NOMO-1 treated with DMSO at 0.1 percent for 48 hours (cell line): ENCODE measurements at regions not wholly inside any gene's neighbourhood (a gene's known extent, or its start where the extent isn't known, plus 50 kb on each side); places are given as distances from the start of the nearest gene placed in this dataset.

Source experiments
- DNase-seq: peaks from one replicate; lab custom pipeline; 2025; ENCODE audit not compliant: unreplicated experiment; lab: John Stamatoyannopoulos, UW

DNA sequence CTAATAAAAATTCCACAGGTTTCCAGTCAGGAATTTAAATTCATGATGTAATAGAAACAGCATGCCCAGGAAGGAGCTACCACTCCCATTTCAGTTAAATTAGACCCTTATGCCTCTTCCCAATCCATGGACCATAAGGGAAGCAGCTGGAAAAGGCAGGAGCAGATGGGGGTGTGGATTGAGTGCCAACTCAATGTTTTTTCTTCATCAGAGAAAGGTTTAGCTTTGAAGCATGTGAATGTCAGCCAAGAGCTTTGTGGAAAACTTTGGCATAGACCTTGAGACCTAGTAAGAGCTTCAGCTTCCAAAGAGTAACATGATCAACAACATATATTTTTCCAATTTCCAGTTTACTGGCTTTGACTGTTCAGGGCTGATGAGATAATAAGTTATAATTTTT lies 2139.9 kb downstream of the PCDH9 start:
- DNase-seq, result no peak

DNA sequence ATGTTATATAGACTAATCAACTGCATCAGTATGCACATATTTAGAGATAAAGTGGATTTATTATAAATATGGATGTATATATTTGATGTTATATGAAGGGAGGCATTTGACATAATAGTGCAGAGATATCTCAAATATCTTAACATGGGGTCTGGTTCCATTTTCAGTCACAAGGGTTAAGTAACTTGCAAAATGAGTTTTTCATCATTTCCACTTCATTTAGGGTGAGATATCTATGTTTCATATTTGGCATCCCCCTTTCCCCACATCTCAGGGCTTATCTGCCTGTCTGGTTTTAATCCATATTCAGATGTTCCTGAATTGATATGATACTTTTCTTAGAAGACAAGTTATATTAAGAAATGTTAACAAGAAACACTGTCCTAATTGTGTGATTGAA lies 2141.2 kb downstream of the PCDH9 start:
- no peak for DNase-seq

DNA sequence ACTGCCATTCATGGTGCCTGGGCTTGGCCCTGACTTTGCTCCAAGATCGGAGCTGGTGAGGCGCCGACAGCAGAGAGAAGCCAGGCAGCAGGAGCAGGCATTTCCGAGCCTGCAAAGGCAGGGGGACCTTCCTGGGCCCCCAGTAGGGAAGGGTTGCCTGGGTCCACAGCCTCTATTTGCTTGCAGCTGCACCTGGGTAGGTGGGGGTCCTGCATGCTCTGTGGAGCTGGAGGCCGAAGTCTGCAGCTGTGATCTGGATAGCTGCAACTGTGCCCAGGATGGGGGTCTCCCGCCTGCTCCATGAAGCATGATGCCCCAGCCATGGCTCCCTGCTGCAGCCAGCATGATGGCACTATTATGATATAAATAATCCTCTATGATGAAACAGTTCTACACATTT lies 2144.2 kb downstream of the PCDH9 start:
- DNase-seq, result no peak

DNA sequence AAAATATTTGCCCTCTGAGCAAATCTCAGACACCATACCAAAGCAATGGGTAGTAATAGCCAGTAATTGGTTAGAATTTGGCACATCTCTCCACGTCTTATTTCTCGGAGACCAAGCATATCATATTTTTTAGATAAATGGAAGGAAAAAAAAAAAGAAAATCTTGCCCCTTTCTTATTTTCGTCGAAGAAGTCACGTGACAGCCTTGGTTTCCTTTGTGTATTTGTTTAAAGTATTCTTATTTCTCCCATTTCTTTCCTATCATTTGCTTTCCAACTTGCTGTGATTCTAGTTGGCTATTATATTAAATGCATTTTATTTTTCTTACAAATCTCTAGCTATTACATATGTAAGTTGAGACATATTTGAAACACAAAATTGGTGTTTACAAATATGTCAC lies 2155.9 kb downstream of the PCDH9 start:
- DNase-seq, result no peak

DNA sequence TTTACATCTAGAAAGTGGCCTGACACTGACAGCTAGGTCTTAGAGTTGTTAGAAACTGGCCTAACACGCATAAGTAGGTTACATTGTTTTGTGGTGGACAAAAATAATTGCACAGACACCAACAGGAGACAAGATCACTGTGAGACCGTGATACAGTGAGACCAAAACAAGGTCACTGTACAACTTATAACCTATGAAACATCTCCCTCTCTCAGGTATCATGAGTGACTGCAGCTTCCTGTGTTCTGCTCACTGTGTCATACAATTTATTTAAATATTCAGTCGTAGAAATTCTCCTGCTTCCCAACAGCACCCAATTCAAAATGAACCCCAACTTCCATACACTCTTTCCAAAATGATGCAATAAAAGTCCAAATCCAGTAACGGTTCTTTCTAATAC lies 2165.2 kb downstream of the PCDH9 start:
- DNase-seq, result no peak

DNA sequence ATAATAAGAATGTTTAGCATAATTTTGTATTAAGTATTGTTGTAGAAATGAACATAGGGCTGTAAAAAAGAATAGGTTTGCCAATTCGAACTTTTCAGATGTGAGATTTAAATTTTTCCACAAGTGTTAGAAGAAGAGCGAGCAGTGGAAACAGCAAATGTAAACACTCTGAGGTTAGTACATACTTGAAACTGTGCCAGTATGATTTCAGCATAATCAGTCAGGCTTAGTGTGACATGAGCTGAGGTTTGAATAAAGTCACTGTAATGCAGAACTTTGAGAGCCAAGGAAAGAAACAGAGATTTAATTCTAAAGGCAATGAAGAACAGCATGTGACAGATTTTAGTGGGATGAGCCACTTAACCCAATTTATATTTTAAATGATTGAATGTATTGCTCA lies 2166.4 kb downstream of the PCDH9 start:
- no peak for DNase-seq

DNA sequence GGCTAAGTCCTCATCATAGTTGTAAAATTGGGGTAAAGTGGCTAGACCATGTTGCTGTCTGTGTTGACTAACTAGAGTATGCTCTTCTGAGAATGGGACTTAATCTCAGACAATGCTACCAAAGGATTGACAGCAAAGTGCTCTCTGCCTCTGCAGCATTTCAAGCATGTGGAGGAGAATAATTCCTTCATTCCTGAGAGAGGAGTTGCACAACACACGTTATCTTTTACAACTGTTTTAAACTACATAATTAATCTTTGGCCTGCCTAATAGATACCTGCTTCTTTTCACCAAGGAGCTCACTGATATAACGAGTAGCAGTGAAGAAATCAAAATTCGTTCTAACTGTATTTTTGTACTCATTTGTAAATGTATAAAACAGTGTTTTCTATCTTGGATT lies 2172.2 kb downstream of the PCDH9 start:
- DNase-seq, result no peak

DNA sequence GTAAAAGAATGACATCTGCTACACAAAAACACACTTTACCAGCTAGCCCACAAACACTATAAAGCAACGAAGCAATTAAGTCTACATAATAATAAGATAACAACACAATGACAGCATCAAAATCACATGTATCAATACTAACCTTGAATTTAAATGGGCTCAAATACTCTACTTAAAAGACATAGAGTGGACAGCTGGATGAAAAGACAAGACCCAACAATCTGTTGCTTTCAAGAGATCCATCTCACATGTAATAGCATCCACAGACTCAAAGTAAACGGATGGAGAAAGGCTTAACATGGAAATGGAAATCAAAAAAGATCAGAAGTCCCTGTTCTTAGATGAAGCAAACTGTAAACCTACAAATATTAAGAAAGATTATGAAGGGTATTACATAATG lies 2175.9 kb downstream of the PCDH9 start:
- DNase-seq, result peak; percentile 3

DNA sequence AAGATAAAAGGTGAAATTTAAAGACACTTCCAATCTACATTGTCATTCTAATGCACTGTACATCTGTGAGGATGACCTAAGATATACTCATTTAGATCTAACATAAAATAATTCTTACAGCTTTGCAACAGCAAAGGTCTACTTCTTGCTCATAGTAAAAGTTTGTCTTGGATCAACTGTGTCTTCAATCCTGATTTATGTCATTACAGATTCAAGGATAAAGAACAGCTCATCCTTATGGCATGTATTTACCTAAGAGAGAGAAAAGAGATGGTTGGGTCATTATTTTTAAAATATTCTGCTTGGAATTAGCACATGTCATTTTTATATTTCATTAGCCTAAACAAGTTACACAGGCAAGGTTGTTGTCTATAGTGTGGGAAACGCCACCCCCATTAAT lies 2193.1 kb downstream of the PCDH9 start:
- DNase-seq, result no peak

DNA sequence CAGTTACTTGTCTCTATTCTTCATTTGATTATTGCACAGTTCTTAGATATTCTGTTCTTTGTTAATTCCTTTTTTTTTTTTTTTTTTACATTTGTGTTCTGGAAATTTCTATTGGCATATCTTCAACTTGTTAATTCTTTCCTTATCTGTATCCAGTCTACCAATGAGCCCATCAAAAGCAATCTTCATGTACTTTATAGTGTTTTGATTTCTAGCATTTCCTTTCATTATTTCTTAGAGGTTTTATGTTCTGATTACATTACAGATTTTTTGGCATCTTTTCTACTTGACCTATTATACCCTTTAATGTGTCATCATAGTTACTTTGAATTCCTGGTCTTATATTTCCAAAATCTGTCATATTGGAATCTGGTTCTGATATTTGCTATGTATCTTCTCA lies 2194.8 kb downstream of the PCDH9 start:
- no peak for DNase-seq

DNA sequence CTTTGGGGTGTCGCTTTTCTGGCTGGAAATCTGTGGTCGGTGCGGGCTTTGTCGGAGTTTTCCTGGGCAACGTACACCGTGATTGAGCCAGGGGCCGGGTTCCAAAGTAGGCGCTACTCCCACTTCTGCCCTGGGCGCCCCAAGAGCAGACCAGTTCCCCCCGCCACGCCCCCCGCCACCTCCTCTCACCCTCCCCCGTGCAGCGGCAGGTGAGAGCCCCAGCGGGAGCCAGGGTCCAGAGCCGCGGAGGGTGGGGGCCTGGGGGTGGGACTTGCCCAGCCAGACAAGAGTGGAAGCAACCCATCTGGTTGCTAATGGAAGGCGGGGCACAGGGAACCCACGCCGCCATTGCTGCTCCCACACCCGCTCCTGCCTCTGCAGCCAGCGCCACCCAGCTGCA lies 2195.9 kb downstream of the PCDH9 start:
- DNase-seq, result no peak

DNA sequence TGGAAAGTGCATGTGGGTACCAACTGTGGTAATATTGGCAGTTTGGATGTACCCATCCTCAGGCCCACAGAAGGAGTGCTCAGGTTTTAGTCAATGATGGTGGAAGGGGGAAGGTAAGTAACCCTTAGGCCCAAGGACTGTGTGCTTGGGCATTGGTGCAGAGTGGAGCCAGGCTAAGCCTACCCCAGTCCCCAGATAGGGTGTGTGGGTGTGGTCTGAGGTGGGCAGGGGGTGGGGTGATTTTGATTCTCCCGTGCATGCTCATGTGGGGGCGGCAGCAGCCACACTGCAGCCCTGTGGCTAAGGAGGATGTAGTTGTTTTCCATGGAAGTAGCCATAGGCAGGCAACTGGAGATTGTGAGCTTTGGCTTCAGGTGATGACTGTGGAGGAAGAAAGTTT lies 2197.3 kb downstream of the PCDH9 start:
- DNase-seq, result no peak

DNA sequence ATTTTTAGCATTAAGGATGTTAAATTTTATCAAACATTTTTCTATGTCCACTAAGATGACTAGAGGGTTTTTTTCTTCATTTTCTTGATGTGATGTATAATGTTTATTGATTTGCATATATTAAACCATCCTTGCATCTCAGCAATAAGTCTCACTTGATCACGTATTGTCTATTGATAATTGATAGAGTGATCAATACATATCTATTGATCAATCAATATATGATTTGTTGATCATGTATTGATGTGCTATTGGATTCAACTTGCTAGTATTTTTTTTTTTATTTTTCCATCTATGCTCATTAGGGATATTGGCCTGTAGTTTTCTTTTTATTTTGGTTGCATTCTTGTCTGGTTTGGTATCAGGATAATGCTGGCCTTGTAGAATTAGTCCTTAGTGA lies 2202.0 kb downstream of the PCDH9 start:
- no peak for DNase-seq

DNA sequence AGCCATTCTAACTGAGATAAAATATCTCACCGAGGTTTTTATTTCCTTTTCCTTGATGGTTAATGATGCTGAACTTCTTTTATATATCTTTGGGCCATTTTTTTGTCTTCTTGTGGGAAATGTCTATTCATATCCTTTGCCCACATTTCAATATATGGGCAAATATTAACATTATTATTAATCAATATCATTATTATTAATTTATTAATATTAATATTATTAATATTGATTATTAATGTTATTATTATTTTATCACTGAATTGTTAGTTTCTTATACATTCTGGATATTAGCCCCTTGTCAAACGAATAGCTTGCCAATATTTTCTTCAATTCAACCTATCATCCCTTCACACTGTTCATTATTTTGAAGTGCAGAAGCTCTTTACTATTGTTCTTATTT lies 2203.6 kb downstream of the PCDH9 start:
- no peak for DNase-seq

DNA sequence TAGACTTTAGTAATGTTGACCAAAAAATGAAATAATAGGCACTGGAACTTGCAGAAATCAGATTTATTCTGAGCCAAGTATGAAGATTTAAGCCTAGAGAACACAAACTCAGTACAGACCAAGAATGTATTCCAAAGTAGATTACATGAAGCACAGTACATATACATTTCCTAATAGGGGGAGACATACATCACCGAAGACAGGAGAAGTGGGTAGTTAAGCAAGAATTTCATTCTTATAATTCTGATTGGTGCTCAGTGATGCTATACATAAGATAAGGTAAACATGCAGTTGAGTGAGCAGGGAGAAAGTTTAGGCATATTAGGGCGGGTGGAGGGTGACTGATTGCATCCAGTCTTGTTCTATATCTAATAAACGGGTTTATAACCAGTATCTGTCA lies 2218.8 kb downstream of the PCDH9 start:
- DNase-seq, result no peak

DNA sequence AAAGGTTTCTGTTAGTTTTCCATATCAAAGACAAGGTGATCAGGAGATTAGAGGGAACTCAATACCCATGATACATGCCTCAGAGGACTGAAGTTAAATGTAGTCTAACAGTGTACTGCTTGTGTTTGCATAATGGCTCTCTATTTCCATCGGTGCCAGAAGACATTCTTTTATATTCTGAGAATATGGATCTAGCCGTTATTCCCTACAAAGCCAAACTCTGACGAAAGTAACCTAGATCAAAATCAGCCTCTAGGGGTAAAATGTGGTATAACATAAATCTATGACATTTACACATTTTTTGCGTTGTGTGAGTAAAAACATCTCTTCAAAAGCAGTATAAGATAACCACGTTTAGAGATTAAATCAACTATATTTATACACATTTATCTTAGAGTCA lies 2232.7 kb downstream of the PCDH9 start:
- DNase-seq, result no peak

DNA sequence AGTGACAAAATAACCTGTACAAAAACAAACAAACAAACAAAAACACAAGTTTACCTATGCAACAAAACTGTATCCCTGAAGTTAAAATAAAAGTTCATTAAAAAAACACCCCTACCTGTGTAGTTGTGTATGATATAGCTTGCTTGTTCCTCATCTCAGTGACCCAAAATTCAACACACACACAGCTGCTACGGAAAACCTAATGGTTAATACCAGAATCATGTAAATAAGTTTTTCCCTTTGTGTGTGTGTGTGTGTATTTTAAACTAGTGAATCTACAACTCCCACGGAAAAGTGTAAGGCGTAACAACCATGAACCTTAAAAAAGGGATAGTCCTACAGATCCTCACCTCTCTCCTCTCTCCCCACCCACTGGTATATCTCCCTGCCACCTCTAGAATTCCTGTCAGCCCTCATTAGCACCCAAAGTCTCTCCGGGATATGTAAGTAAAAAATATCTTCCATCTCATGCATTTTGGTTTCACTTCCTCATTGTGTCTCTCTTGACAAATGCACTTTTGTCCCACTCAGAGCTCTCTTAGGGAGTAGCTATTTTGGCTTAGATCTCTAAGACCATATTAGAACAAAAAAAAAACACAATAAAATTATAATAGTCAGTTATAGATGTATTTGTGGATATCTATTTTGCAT lies 2236.5 kb downstream of the PCDH9 start:
- DNase-seq, result peak; percentile 54

DNA sequence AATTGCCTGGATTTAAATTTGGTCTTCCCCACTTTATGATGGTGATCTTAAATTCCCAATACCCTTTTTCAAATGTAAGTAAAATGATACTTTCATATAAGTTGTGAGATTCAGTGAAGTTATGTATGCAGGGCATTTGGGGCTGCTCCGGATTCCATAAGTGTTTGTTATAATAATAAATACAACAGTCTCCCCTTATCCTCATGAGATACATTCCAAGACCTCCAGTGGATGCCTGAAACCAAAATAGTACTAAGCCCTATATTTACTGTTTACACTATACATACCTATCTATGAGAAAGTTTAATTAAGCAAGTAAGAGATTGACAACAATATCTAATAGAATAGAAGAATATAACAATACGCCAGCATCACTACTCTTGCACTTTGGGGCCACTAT lies 2237.8 kb downstream of the PCDH9 start:
- no peak for DNase-seq

DNA sequence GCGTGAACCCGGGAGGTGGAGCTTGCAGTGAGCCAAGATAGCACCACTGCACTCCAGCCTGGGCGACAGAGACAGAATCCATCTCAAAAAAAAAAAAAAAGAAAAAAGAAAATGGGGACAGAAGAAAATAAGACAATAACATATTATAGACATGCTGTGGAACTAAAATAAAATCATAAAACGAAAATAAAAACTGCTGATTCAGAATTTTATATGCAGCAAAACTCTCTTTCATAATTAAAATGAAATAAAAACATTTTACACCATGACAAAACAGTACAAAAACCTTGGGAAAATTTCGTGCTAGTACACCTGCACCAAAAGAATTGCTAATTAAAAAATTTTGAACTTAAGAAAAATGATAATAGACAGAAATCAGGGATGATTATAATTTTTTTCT lies 2245.1 kb downstream of the PCDH9 start:
- DNase-seq, result no peak

DNA sequence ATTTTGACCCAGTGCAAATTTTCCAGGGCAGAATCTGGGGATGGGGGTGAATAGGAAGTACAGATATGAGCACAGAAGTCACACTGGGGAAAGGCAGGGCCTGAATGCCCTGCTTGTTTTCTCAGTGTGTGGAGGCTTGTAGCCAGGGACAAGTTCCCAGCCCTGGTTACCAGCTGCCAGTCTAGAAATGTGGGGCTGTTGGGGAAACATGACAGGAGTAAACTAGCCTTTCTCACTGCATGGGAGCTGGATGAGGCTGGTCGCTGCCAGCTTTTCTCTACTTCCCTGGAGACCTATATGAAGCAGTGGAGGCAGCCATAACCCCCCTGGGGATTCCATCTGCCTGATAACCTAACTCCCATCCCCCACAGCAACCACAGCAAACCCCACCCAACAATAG lies 2267.7 kb downstream of the PCDH9 start:
- no peak for DNase-seq

DNA sequence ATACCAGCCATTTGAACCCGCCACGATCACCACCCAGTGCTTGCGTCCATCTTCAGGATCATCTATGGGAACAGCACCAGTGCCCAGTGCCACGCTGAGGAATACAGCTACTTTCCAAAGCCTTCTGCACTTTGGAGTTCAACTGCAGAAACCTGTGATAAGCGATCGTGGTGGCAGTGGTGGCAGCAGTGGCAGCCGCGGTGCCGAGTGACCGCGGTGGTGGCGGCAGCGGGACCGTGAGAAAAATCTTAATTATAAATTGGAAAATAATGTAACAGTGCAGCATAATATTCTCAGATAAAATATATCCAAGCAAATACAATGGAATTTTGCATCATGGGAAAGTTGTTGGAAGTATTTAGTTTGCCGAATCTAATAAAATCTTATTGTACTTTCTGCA lies 2270.9 kb downstream of the PCDH9 start:
- DNase-seq, result no peak

DNA sequence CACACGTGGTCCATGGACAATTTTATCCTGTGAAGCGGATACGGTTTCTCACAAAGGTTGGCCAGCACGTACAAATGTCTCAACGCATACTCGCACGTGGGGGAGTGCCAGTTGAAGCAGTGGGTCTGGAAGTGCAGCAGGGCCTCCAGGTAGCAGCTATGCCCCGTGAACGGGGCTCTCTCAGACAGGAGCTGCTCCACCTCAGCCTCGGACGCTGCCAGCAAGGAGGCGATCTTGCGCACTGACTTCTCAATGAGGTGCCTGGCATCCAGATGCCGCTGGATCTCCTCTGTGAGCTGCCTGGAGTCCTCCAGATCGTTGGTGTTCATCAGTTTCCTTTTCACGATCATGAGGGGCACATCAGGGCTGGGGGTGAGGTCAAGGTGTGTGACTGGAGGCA lies 2272.0 kb downstream of the PCDH9 start:
- no peak for DNase-seq

DNA sequence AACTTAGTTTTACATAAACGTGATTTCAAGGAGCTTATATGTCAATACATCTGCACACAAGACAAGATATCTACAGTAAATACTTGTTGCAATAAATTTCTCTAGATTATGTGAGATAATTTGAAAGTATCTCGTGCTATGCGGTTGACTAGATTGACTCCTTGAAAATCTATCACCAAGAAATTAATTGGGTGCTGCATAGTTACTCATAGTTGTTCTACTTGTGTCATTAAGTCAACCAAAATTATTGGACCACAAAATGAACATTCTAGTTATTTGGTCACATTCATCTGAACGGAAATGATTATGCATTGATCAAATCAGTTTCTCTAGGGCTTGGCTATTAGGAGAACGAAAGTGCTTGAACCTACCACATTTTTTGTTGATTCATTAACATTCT lies 2291.5 kb downstream of the PCDH9 start:
- no peak for DNase-seq

DNA sequence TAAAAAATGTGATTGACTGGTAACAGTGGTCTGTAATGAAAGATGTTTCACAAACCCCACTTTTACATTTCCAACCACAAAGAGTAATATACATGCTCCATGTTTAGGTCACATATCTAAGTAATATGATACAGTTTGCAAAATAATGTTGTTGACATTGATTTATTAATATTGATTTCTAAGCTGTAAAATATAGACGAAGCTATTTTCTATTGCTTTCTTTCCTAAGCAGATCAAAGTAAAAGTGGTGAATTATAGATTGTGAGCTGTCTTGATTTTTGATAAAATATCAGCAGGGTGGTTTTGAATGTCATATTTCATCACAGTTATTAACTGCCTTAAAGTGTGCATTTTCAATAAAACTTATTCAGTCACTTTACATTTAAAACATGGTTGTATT lies 2292.8 kb downstream of the PCDH9 start:
- no peak for DNase-seq
